SW480 (cell line): ENCODE measurements at regions not wholly inside any gene's neighbourhood (a gene's known extent, or its start where the extent isn't known, plus 50 kb on each side); places are given as distances from the start of the nearest gene placed in this dataset.
"Not testable (repeated sequence)": the region's sequence is repeated elsewhere in the genome, so short reads cannot be mapped to it uniquely, and the experiment has no call there.

Source experiments
- DNase-seq: peaks from one replicate; pipeline ENCODE4 v3.0.0-alpha.2; 2016; ENCODE audit warnings: low spot score

DNA sequence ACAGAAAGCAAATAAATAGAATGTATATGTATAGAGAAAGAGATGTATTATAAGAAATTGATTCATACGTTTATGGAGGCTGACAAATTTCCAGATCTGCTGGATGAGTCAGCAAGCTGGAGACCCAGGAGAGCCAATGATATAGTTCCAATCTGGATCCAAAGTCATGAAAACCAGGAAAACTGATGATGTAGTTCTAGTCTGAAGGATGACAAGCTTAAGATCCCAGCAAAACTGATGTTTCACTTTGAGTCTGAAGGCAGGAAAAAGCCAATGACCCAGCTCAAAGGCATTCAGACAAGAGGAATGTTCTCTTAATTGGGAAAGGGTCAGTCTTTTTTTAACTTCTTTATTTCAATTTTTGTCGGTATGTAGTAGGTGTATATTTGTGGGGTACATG lies 102.6 kb downstream of the LHFPL1 start:
- DNase-seq, result no peak

DNA sequence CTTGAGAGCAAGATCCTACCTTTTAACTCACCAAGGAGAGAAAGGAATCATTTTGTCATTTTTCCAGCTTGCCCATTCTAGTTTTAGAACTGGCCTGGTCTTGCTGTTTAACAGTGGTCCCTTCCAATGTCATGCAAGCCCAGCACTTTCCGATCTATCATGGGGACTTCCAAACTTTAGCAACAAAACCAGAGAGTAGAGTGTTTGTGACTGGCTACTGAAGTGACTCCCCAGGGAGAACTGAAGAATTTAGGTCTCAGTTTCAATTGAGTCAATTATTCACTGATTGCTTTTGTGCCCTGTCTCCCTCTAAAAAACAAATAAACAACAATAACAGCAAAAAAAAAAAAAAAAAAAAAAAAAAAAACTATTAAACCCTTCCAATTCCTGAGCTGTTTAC lies 108.3 kb downstream of the LHFPL1 start:
- DNase-seq, result no peak

DNA sequence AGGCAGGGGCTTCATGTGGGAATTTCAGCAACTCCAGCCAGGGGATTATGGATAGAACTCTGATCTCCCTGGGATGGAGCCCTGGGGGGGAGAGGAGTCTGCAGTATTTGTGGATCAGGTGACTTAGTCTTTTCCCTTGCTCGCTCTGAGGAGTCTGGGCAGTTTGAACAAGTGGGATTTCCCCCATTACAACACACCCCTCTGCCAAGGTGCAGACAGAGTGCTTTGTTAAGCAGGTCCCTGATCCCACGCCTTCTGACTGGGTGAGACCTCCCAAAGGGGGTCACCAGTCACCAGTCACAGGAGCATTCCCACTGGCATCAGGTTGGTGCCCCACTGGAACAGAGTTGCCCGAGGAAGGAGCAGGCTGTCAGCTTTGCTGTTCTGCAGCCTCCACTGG lies 123.9 kb downstream of the LHFPL1 start:
- DNase-seq, result no peak

DNA sequence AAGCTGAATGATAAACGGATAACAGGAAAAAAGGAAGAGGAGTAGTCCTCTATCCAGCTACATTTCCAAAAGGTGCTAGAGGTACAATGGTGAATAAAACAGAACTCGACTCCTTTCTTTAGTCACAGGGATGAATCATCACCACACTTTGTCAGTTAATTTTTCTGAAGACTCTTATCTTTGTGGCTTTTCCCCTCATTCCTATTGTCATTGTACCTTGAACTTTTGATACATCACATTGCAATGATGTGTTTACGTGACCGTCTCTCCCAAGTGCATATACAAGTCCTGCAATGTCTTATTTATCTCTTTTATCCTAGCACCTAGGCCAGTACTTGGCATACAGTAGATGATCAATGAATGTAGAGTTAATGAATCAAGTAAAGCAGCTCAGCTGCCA lies 134.7 kb downstream of the LHFPL1 start:
- no peak for DNase-seq

DNA sequence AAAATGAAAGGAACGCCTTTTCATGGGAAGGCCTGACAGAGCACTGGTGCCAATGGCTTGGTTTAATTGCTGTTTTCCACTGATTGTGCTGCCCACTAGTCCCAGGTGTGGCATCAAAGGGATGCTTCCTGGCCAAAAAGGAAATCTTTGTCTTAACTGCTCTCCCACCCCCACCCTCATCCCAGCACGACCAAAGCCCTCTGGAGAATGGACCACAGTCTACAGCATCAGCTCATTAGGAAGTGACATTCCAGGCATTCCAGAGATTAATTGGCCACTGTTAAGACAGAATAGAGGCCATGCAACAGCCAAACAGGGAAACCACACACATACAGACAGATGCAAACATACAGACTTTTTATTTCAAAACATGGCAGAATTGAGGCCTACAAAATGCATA lies 143.2 kb downstream of the LHFPL1 start:
- peak; percentile 7 for DNase-seq

DNA sequence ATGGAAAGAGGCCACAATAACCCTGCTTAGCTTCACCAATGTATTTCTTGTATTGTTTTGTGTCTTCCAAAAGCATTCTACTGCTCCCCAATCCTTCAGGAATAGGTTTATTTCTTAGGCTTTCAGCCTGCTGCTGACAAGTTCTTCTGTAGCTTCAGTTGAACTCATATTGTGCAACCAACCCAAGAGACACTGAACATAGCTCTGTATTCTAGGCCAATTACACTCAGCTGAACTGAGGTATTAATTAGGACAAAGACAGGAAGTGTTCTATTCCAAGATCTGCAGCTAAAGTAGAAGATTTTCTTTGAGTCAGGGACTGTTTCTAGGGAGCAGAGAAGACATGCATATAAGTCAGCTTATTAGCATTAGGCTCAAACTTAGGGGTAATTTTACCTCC lies 151.8 kb downstream of the LHFPL1 start:
- DNase-seq, result no peak

DNA sequence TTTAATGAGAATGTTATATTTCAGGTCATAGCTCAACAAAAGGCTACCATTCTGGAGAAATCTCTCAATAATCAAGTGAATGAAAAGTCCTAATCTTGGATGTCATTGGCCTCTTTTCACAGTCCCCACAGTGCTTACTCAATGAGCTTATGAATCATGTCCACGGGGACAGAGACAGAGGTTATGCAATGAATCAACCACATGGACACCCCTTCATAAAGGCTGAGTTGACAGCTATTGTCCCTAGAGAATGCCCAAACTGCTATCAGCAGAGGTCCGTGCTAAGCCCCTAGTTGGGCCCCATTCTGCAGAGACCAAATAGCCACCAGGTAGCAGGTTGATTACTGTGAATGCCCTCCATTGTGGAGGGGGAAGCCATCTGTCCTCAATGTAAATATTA lies 158.1 kb downstream of the LHFPL1 start:
- no peak for DNase-seq

DNA sequence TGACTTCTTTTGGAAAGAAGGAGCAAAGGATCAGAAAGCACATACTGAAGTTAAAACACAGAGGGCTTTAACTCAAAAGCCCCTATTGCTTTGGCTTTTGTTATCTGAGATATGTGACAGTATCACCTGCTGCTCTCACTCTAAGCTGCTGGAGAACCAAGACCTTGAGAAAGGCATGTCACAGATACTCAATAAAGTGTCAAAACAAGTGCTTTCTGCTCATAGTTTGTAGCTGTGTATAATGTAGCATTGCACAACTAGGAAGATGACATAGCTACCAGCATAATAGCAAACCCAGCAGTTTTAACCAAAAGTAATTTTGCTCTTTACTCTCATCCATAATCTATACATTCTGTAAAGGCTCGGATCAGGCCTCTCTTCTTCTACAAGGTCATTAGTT lies 159.6 kb downstream of the LHFPL1 start:
- DNase-seq, result no peak

DNA sequence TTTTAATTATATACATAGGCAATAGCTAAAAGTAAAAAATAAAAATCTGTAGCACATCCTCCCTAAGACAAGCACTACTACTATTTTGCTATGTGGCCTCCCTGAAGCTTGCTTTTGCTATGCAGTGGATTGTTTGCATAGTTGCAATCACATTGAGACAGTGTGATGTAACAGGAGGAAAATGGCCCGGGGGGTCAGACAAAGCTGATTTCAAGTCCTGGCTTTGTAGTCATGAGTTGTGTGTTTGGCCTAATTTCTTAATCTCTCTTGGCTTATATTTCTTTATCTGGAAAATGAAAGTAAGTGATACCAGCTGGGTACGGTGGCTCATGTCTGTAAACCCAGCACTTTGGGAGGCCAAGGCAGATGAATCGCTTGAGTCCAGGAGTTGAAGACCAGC lies 166.6 kb downstream of the LHFPL1 start:
- DNase-seq, result no peak

DNA sequence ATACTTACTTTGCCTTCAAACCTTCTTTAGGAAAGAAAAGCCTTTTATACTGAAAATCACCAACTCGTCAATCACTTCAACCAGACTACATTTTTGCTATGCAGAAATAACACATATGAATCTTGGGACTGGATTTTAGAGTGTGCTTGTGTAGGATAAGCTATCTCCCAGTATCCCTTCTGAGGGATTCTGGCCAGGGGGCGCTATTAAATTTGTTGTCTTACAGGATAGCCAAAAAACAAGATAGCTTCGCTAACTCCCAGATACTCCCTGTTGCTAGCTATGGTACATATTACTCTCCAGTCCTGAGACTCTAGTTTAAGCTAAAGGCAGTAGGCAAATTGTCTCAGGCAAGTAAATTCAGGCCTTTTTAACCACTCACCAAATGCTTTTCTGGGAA lies 167.2 kb downstream of the LHFPL1 start:
- DNase-seq, result no peak

DNA sequence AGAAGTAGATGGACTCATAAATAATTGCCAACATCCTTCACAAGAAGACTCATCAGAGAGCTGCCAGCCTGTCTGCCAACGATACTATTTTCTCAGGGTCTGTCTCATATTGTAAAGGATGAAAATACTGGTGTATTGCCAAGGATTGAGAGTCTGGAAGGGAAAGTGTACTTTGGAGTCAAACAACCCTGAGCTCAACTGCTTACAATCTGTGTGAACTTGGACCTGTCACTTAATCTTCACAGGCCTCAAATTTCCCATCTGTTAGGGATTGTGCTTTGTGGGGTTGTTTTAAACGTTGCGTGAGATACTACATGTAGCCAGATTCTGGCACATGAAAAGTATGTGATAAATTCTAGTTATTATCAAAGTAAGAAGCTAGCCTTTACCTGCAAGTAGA lies 169.1 kb downstream of the LHFPL1 start:
- DNase-seq, result no peak

DNA sequence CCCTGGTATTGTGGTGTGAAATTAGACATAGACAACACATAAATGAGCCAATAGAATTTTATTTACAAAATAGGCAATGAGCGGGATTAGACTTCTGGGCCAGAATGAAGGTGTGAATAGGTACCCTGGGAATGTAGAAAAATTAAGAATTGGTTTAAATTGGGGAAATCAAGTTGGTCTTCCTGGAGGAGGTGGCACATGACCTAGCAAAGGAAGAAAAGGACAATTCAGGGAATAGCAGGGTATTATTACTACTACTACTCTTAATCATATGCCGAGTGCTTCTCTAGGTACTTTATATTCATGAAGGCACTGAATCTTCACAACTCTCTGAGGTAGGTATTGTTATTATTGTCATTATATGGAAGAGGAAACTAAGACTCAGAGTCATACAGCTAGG lies 202.1 kb downstream of the LHFPL1 start:
- DNase-seq, result no peak

DNA sequence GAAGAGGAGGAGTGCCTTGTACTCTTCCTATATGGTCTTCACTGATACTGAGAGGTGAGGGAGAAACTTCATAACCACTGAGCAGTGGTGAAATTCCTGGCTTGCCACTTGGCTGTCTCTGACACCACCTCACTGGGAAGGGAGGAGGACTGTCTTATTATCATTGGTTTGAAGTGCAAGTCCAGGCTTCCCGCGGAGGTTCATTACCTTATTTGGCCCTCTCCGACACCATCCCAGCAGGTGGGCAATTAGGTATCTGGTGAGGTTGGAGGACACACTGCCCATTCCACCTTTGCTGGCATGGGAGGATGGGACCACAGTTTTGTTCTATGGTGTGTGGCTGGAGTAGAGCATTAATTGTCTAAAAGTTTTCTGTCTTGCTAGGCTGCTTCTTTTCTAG lies 206.1 kb downstream of the LHFPL1 start:
- DNase-seq, result no peak

DNA sequence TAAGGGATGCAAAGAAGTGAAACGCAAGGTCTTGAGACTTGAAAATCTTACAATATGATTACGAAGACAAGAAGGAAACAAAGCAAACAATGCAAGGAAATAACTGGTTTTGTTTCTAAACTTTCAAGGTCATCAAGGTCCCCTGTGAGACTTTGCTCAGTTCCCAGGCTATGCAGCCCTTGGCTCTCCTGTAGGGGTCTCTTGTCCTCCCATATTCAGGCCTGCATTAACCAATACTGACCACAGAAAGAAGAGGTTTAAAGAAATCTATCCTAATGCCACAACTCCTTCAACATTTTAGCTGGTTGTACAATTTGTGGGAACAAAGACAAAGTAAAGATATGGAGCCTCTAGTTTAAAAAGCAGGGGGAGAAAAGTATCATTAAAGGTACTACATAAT lies 209.2 kb downstream of the LHFPL1 start:
- no peak for DNase-seq

DNA sequence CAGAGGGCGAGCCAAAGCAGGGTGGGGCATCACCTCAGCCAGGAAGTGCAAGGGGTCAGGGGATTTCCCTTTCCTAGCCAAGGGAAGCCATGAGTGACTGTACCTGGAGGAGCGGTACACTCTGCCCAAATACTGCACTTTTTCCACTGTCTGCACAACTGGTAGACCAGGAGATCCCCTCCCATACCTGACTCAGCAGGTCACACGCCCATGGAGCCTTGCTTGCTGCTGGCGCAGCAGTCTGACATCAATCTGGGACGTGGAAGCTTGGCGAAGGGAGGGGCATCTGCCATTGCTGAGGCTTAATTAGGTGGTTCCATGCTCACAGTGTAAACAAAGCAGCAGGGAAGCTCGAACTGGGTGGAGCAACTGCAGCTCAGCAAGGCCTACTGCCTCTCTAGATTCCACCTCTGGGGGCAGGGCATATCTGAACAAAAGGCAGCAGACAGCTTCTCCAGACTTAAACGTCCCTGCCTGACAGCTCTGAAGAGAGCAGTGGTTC lies 217.7 kb downstream of the LHFPL1 start:
- DNase-seq, result peak; percentile 16

DNA sequence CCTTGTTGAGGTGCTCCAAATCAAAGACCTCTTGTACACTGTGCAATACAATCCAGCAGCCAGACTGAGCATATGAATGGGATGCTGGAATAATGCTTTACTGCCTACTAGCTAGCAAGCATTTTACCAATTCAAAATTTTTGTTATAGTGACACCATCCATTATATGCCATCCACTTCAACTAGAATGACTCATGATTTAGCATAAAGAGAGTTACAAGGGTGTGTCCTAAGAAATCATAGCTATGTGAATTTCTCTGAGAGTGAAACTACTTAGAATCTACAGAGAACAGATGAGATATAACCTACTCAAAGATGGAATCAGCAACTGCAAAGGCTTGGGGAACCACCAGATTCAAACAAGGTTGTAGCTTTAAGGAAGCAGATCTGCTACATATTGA lies 221.9 kb downstream of the LHFPL1 start:
- no peak for DNase-seq

DNA sequence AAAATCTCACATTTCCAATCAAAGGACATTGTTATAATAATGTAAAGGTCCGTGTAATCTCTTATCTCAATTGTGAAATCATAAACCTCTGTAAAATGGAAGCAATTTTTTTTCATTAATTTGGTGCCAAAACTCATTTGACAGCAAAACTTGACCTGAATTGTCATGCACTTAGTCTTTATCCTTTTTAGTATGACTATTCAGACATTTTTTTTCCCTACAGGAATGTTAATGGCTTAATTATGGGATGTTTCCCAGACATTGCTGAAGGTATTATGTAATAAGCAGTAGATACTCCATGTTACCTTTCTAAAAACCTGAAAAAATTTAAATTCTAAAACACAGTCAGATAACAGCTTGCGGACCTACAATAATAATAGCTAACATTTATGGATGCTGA lies 228.9 kb downstream of the LHFPL1 start:
- DNase-seq, result no peak

DNA sequence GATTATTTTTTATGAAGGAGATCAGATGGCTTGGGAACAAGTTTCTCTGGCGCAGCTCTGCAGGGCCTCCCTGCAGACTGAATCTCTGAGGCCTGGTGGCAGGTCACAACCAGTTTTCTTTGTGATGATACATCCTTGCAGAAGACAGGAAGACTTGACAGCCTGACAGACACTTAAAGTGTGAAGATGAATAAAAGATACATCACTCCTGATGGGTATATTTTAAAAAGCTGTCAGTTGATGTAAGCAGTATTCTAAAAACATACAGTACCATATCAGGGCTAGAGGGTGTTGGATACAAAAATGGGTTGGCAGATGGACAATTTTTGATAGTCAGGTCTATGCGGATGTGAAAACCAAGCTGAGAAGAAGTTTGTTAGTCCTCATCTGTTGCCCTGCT lies 239.5 kb downstream of the LHFPL1 start:
- no peak for DNase-seq

DNA sequence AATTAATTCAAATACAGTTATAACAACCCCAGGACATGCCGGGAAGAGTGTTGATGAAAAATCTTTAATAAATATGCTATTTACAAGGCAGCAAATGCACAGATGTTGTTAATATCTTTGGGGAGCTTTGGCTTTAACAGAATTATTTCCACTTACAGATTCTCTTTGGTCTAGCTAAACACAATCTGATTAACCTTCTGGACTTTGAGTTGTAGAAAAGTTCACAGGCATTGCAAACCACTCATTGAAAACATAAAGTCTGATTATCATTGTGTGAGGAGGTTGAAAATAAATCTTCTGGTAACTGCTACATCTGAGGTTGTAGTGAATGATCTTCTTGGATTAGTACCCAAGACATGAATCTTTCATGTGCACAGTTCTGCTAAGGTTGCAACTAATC lies 255.6 kb downstream of the LHFPL1 start:
- no peak for DNase-seq

DNA sequence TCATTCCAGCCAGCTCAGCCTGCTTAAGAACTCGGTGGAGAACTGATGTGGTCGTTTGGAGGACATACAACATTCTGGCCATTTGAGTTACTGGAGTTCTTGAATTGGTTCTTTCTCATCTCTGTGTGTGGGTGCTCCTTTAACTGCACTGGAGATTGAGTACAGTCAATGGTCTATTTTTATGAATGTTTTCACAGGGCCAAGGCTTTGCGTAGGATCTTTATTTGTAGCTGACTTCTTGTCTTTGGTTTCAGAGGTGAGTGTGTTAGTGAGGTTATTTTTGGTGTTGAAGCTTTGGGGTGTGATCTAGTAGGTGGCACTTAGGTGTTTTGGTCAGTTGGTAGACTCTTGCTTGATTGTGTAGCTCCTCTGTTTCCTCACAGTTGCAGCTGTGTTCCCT lies 288.4 kb downstream of the LHFPL1 start:
- no peak for DNase-seq

DNA sequence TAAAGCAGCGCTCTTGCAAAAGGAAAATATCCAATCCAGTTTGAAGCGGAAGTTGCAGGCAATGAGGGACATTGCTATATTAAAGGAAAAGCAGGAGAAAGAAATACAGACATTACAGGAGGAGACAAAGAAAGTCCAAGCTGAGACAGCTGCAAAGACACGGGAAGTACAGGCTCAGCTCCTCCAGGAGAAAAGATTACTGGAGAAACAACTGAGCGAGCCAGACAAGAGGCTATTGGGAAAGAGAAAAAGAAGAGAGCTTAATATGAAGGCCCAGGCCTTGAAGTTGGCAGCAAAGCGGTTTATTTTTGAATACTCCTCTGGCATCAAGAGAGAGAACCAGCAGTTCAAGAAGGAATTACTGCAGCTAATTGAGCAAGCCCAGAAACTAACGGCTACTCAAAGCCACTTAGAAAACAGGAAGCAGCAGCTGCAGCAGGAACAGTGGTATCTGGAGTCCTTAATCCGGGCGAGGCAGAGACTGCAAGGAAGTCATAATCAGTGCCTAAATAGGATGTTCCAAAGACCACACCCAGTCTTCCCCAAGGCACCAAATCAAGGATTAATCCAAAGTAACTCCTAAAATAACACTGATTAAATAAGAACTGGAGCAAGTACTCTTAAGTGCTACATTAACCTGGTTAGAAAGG lies 298.0 kb downstream of the LHFPL1 start:
- not testable (repeated sequence) for DNase-seq

DNA sequence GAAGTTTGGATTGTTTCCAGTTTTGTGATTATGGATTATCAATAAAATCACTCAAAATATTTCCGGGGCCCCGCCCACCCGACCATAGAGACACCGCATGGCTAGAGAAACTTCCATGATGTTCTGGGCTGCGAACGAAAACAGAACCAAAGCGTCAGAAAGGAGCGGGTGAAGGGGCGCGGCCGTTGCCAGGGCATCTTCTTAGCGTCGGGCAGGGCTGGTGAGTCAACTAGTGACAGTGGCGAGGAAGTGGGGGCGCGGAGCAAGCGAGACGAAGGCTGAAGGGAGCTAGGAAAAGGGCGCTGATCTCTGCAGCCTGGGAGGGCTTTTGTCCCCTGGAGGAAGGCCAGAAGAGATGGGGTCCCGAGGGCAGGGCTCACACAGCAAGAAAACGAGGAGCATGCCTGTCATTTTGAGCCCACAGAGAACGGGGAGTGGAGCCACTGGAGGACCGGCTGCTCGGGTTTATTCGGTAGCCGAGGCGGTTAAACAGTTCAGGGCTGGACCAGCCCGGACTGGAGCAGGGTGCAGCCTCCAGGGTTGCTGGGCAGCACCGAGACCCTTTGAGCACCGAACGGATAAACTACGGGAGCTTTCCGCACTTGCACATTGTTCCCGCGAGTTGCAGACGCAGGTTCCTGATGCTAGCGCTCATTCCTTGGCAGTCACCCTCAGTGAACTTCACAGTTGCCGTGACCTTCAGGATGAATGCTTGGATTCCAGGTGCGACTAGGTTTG lies 298.1 kb upstream of the TRPC5 start:
- no peak for DNase-seq

DNA sequence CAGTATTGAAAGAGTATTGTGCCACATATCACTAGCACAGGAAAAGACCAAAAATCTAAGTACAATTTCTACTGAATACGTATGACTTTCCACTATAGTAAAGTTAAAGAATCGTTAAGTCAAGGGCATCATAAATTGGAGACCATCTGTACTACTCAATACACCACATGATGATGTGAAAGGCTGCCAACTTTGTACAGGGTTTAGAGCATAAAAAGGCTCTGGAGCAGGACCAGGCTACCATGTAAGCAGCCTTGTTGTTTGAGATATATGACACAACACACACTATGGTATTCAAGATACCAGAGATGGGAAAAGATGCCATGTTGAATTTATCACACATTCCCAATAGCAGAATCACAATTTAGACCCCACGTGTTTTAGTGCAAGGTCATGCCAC lies 294.9 kb upstream of the TRPC5 start:
- no peak for DNase-seq

DNA sequence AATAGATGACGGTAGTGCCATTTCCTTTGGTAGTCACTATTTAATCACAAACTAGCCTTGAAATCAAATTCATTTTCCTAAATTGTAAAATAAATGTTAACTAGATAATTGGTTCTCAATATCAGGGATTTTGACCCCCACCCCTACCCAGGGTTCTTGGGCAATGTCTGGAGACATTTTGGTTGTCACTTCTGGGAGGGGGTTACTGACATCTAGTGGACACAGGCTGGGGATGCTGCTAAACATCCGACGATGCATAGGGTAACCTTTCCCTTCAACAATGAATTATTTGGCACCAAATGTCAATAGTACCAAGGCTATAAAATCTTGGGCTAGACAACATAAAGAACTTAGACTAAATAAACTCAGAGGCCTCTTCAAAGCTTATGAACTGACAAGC lies 285.8 kb upstream of the TRPC5 start:
- no peak for DNase-seq
